Osteoblast (primary cell): ENCODE measurements at regions not wholly inside any gene's neighbourhood (a gene's known extent, or its start where the extent isn't known, plus 50 kb on each side); places are given as distances from the start of the nearest gene placed in this dataset.
"Not testable (repeated sequence)": the region's sequence is repeated elsewhere in the genome, so short reads cannot be mapped to it uniquely, and the experiment has no call there.

Experiments used
- DNase-seq: peaks from one replicate; pipeline ENCODE4 v3.0.0; 2011; ENCODE audit warnings: low spot score, mixed read lengths; ENCODE audit not compliant: insufficient read length; ENCODE audit errors: missing footprints
- H2AFZ ChIP-seq: 2 replicates; pipeline ENCODE4 v1.6.0; 2011; ENCODE audit warnings: mild to moderate bottlenecking, low read length
- H3K27ac ChIP-seq: 2 replicates; pipeline ENCODE4 v1.5.1; 2011; ENCODE audit warnings: mild to moderate bottlenecking, low read depth, low read length, moderate library complexity
- H3K27me3 ChIP-seq: 2 replicates; pipeline ENCODE4 v1.6.0; 2012; ENCODE audit warnings: mild to moderate bottlenecking, control low read depth, inconsistent platforms, low read length, moderate library complexity; ENCODE audit not compliant: insufficient read depth
- H3K36me3 ChIP-seq: 2 replicates; pipeline ENCODE4 v1.5.1; 2011; ENCODE audit warnings: mild to moderate bottlenecking, low read length, control low read depth, moderate library complexity; ENCODE audit not compliant: insufficient read depth
- H3K4me1 ChIP-seq: 2 replicates; pipeline ENCODE4 v1.5.1; 2011; ENCODE audit warnings: mild to moderate bottlenecking, low read length, control low read depth, moderate library complexity; ENCODE audit not compliant: insufficient read depth
- H3K4me2 ChIP-seq: 2 replicates; pipeline ENCODE4 v1.6.0; 2011; ENCODE audit warnings: mild to moderate bottlenecking, low read length; ENCODE audit not compliant: insufficient read depth
- H3K4me3 ChIP-seq: fragments of 200-600 bp; sonication (generic); 3 replicates; pipeline ENCODE4 v1.5.1; 2012; ENCODE audit warnings: mild to moderate bottlenecking, low read length, inconsistent platforms; ENCODE audit not compliant: insufficient read depth
- H3K79me2 ChIP-seq: 2 replicates; pipeline ENCODE4 v1.6.0; 2012; ENCODE audit warnings: mild to moderate bottlenecking, low read length, control low read depth, inconsistent platforms; ENCODE audit not compliant: insufficient read depth
- H3K9me3 ChIP-seq: 2 replicates; pipeline ENCODE4 v1.5.1; 2011; ENCODE audit warnings: low read depth, low read length, control low read depth
- H4K20me1 ChIP-seq: 2 replicates; pipeline ENCODE4 v1.6.0; 2012; ENCODE audit warnings: mild to moderate bottlenecking, low read length, control low read depth; ENCODE audit not compliant: insufficient read depth
- CTCF ChIP-seq: IDR thresholded peaks from 2 replicates; pipeline ENCODE4 v1.5.1; 2011; ENCODE audit warnings: mild to moderate bottlenecking, low read depth, low read length, moderate library complexity; ENCODE audit errors: extremely low read depth

- H3K9me3 ChIP-seq: no peaks in the 10 kb centered on the region
- no peak overlapping the region for H2AFZ ChIP-seq
- no peaks in the 10 kb centered on the region for H3K4me1 ChIP-seq
- H3K79me2 ChIP-seq: no peaks in the 10 kb centered on the region
- no peak overlapping the region for H3K4me2 ChIP-seq
- H3K27ac ChIP-seq: no peak overlapping the region
- H3K4me3 ChIP-seq: no peak overlapping the region
- TF ChIP-seq CTCF: no peak
- H3K27me3 ChIP-seq: no peaks in the 10 kb centered on the region
- no peaks in the 10 kb centered on the region for H4K20me1 ChIP-seq
- no peak for DNase-seq
- no peaks in the 10 kb centered on the region for H3K36me3 ChIP-seq
These were observed 1849.5 kb upstream of the ACO1 start for GRCh38 chr9:30534896-30535295.

- Histone ChIP-seq H4K20me1 (no peaks in the 10 kb centered on the region), H3K4me1 (no peaks in the 10 kb centered on the region), H3K27me3 (no peaks in the 10 kb centered on the region), H3K79me2 (no peaks in the 10 kb centered on the region), H3K27ac (no peak overlapping the region), H3K9me3 (no peaks in the 10 kb centered on the region), H2AFZ (no peak overlapping the region), H3K4me2 (no peak overlapping the region), H3K4me3 (no peak overlapping the region), H3K36me3 (no peaks in the 10 kb centered on the region)
- peak; percentile 46 for DNase-seq
- no peak for TF ChIP-seq CTCF
These were observed 1847.9 kb upstream of the ACO1 start for GRCh38 chr9:30536494-30536893.

- H3K9me3 ChIP-seq, H3K36me3 ChIP-seq, H2AFZ ChIP-seq, H3K27ac ChIP-seq, H3K4me2 ChIP-seq, H3K27me3 ChIP-seq, H3K4me1 ChIP-seq, H3K79me2 ChIP-seq, H4K20me1 ChIP-seq, DNase-seq, H3K4me3 ChIP-seq: not testable (repeated sequence)
These were observed 1844.7 kb upstream of the ACO1 start for GRCh38 chr9:30539696-30540095.

- no peaks in the 10 kb centered on the region for H3K79me2 ChIP-seq
- no peak for TF ChIP-seq CTCF
These were observed 1809.9 kb upstream of the ACO1 start for GRCh38 chr9:30574355-30575151.

More at GRCh38 chr9:30574355-30575151, 1809.9 kb upstream of the ACO1 start:
- DNase-seq: no peak
- Histone ChIP-seq H4K20me1 (no peaks in the 10 kb centered on the region), H3K4me1 (no peaks in the 10 kb centered on the region), H3K27me3 (no peaks in the 10 kb centered on the region), H3K27ac (no peak overlapping the region), H3K36me3 (no peaks in the 10 kb centered on the region), H2AFZ (no peak overlapping the region), H3K9me3 (no peaks in the 10 kb centered on the region), H3K4me2 (no peak overlapping the region), H3K4me3 (no peak overlapping the region)
